ENCODE measurements at regions not wholly inside any gene's neighbourhood (a gene's known extent, or its start where the extent isn't known, plus 50 kb on each side); places are given as distances from the start of the nearest gene placed in this dataset.

DNA sequence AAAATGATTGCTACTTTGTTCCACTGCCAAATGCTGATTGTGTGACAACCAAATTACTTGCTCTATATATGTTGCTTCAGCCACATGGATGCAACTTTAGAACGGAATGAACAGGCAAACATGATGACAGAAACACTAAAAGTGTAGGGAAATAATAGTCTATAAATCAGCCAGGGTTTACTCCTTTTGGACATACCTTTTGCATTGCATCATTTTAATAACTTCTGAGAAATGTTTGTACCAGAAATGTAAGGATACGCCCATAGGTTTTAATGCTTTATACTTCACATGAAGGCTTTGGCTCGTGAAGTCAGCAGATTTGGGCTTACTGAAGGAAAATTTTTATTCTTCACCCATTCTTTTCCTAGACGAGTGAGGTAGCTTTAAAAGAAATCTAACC lies 141.0 kb downstream of the POSTN start:
- DNase-seq (ENCODE audit: low spot score), result no peak
- Histone ChIP-seq H3K9me2 (ENCODE audit: insufficient read depth) (no peaks in the 10 kb centered on the region; the same call in 1 of the 2 replicates), H3K79me2 (replicated peaks; ENCODE audit: insufficient read depth) (no peaks in the 10 kb centered on the region), H3F3A (replicated peaks; ENCODE audit: low read depth) (no peaks in the 10 kb centered on the region), H3K4me1 (ENCODE audit: insufficient read depth) (no peaks in the 10 kb centered on the region), H3K4me3 (no peak overlapping the region), H3K27me3 (ENCODE audit: insufficient read depth) (no peaks in the 10 kb centered on the region), H4K20me1 (replicated peaks; ENCODE audit: insufficient read depth) (no peaks in the 10 kb centered on the region), H3K27ac (ENCODE audit: low read depth) (no peak overlapping the region), H3K36me3 (ENCODE audit: insufficient read depth) (no peaks in the 10 kb centered on the region; the same call in 1 of the 2 replicates), H2AFZ (no peak overlapping the region), H3K4me2 (no peak overlapping the region)
- no peaks in the 10 kb centered on the region for H3K4me1 Mint-ChIP-seq
- peaks cover 2% of the 10 kb centered on the region; the same call in 1 of the 3 replicates for H3K36me3 Mint-ChIP-seq (ENCODE audit: low read depth)
- TF ChIP-seq, protein P1, sequence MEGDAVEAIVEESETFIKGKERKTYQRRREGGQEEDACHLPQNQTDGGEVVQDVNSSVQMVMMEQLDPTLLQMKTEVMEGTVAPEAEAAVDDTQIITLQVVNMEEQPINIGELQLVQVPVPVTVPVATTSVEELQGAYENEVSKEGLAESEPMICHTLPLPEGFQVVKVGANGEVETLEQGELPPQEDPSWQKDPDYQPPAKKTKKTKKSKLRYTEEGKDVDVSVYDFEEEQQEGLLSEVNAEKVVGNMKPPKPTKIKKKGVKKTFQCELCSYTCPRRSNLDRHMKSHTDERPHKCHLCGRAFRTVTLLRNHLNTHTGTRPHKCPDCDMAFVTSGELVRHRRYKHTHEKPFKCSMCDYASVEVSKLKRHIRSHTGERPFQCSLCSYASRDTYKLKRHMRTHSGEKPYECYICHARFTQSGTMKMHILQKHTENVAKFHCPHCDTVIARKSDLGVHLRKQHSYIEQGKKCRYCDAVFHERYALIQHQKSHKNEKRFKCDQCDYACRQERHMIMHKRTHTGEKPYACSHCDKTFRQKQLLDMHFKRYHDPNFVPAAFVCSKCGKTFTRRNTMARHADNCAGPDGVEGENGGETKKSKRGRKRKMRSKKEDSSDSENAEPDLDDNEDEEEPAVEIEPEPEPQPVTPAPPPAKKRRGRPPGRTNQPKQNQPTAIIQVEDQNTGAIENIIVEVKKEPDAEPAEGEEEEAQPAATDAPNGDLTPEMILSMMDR (conservative IDR thresholded peaks at IDR 0.05; ENCODE audit: low read depth in 2 of 2), result no peak
- TF ChIP-seq POLR2AphosphoS5 (IDR thresholded peaks at IDR 0.05; ENCODE audit: low read depth) (no peak), ZNF114 (CRISPR knock-in tag; IDR thresholded peaks at IDR 0.05) (no peak), CREB1 (CRISPR knock-in tag; IDR thresholded peaks at IDR 0.05; ENCODE audit: low read depth) (no peak), ZNF331 (CRISPR knock-in tag; IDR thresholded peaks at IDR 0.05; ENCODE audit: low read depth) (no peak), EZH2phosphoT487 (IDR thresholded peaks at IDR 0.05; ENCODE audit: unreplicated experiment) (no peak), STAT1 (IDR thresholded peaks at IDR 0.05; ENCODE audit: unreplicated experiment) (no peak), JUNB (IDR thresholded peaks at IDR 0.05; ENCODE audit: unreplicated experiment) (no peak), EZH2 (IDR thresholded peaks at IDR 0.05; ENCODE audit: low read depth, unreplicated experiment) (no peak), NANOG (IDR thresholded peaks at IDR 0.05; ENCODE audit: borderline replicate concordance) (no peak)
- TF ChIP-seq, protein P2, sequence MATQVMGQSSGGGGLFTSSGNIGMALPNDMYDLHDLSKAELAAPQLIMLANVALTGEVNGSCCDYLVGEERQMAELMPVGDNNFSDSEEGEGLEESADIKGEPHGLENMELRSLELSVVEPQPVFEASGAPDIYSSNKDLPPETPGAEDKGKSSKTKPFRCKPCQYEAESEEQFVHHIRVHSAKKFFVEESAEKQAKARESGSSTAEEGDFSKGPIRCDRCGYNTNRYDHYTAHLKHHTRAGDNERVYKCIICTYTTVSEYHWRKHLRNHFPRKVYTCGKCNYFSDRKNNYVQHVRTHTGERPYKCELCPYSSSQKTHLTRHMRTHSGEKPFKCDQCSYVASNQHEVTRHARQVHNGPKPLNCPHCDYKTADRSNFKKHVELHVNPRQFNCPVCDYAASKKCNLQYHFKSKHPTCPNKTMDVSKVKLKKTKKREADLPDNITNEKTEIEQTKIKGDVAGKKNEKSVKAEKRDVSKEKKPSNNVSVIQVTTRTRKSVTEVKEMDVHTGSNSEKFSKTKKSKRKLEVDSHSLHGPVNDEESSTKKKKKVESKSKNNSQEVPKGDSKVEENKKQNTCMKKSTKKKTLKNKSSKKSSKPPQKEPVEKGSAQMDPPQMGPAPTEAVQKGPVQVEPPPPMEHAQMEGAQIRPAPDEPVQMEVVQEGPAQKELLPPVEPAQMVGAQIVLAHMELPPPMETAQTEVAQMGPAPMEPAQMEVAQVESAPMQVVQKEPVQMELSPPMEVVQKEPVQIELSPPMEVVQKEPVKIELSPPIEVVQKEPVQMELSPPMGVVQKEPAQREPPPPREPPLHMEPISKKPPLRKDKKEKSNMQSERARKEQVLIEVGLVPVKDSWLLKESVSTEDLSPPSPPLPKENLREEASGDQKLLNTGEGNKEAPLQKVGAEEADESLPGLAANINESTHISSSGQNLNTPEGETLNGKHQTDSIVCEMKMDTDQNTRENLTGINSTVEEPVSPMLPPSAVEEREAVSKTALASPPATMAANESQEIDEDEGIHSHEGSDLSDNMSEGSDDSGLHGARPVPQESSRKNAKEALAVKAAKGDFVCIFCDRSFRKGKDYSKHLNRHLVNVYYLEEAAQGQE (IDR thresholded peaks at IDR 0.05; ENCODE audit: unreplicated experiment), result no peak
- TF ChIP-seq, protein P3, sequence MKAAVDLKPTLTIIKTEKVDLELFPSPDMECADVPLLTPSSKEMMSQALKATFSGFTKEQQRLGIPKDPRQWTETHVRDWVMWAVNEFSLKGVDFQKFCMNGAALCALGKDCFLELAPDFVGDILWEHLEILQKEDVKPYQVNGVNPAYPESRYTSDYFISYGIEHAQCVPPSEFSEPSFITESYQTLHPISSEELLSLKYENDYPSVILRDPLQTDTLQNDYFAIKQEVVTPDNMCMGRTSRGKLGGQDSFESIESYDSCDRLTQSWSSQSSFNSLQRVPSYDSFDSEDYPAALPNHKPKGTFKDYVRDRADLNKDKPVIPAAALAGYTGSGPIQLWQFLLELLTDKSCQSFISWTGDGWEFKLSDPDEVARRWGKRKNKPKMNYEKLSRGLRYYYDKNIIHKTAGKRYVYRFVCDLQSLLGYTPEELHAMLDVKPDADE (IDR thresholded peaks at IDR 0.05), result no peak
- TF ChIP-seq, protein P4, sequence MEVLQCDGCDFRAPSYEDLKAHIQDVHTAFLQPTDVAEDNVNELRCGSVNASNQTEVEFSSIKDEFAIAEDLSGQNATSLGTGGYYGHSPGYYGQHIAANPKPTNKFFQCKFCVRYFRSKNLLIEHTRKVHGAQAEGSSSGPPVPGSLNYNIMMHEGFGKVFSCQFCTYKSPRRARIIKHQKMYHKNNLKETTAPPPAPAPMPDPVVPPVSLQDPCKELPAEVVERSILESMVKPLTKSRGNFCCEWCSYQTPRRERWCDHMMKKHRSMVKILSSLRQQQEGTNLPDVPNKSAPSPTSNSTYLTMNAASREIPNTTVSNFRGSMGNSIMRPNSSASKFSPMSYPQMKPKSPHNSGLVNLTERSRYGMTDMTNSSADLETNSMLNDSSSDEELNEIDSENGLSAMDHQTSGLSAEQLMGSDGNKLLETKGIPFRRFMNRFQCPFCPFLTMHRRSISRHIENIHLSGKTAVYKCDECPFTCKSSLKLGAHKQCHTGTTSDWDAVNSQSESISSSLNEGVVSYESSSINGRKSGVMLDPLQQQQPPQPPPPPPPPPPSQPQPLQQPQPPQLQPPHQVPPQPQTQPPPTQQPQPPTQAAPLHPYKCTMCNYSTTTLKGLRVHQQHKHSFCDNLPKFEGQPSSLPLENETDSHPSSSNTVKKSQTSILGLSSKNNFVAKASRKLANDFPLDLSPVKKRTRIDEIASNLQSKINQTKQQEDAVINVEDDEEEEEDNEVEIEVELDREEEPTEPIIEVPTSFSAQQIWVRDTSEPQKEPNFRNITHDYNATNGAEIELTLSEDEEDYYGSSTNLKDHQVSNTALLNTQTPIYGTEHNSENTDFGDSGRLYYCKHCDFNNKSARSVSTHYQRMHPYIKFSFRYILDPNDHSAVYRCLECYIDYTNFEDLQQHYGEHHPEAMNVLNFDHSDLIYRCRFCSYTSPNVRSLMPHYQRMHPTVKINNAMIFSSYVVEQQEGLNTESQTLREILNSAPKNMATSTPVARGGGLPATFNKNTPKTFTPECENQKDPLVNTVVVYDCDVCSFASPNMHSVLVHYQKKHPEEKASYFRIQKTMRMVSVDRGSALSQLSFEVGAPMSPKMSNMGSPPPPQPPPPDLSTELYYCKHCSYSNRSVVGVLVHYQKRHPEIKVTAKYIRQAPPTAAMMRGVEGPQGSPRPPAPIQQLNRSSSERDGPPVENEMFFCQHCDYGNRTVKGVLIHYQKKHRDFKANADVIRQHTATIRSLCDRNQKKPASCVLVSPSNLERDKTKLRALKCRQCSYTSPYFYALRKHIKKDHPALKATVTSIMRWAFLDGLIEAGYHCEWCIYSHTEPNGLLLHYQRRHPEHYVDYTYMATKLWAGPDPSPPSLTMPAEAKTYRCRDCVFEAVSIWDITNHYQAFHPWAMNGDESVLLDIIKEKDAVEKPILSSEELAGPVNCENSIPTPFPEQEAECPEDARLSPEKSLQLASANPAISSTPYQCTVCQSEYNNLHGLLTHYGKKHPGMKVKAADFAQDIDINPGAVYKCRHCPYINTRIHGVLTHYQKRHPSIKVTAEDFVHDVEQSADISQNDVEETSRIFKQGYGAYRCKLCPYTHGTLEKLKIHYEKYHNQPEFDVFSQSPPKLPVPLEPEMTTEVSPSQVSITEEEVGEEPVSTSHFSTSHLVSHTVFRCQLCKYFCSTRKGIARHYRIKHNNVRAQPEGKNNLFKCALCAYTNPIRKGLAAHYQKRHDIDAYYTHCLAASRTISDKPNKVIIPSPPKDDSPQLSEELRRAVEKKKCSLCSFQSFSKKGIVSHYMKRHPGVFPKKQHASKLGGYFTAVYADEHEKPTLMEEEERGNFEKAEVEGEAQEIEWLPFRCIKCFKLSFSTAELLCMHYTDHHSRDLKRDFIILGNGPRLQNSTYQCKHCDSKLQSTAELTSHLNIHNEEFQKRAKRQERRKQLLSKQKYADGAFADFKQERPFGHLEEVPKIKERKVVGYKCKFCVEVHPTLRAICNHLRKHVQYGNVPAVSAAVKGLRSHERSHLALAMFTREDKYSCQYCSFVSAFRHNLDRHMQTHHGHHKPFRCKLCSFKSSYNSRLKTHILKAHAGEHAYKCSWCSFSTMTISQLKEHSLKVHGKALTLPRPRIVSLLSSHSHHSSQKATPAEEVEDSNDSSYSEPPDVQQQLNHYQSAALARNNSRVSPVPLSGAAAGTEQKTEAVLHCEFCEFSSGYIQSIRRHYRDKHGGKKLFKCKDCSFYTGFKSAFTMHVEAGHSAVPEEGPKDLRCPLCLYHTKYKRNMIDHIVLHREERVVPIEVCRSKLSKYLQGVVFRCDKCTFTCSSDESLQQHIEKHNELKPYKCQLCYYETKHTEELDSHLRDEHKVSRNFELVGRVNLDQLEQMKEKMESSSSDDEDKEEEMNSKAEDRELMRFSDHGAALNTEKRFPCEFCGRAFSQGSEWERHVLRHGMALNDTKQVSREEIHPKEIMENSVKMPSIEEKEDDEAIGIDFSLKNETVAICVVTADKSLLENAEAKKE (CRISPR knock-in tag; IDR thresholded peaks at IDR 0.05), result no peak
- no peak for ATAC-seq
- H3K27ac Mint-ChIP-seq, result no peak overlapping the region
- peaks cover 10% of the 10 kb centered on the region for H3K9me3 Mint-ChIP-seq
- H3K27me3 Mint-ChIP-seq (ENCODE audit: insufficient read depth, low read depth, poor library complexity), result peaks cover 2% of the 10 kb centered on the region
- H3K4me3 Mint-ChIP-seq, result no peak overlapping the region

Data from GM23338 (cell line).